GM21526 (cell line): ENCODE measurements at regions not wholly inside any gene's neighbourhood (a gene's known extent, or its start where the extent isn't known, plus 50 kb on each side); places are given as distances from the start of the nearest gene placed in this dataset.
"Not testable (repeated sequence)": the region's sequence is repeated elsewhere in the genome, so short reads cannot be mapped to it uniquely, and the experiment has no call there.

Source experiments
- ATAC-seq: cut with Tn5 transposase; IDR thresholded peaks from one replicate; pipeline ENCODE4 v1.9.1; 2021; ENCODE audit warnings: moderate library complexity; ENCODE audit not compliant: unreplicated experiment, low FRiP score

- ATAC-seq = peak; percentile 59
These were observed 2144.1 kb upstream of the TPTE start for GRCh38 chr21:8377093-8377841.

DNA sequence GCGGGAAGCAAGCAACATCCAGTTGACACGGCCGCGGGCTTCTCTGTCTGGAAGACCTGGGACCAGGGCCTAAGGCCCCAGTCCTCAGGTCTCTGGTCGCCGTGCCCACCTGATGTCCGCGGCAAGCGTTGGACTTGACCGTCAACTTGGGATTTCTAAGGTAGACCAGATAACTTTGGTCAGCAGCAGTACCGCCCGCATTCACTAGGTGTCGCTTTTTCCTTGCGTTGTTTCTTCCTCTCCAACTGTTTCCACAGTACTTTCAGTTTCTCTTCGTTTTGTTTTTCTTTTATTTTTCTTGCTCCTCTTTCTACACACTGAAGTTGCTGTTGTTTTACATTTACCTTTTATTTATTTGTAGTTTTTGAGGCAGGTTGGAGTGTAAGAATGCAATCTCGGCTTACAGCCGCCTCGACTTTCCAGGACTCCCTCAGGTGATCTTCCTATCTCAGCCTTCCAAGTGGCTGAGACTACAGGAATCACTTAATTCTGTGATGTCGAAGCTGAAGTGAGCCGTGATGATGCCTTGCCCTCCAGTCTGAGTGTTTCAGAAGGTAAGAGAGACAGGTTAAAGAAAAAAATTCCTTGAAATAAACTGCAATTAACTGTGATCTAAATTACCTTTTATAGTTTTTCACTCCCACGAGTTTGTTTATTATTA is 2140.8 kb upstream of the TPTE start:
- ATAC-seq = not testable (repeated sequence)

GRCh38 chr21:8388169-8388939 is 2133.0 kb upstream of the TPTE start:
- not testable (repeated sequence) for ATAC-seq

DNA sequence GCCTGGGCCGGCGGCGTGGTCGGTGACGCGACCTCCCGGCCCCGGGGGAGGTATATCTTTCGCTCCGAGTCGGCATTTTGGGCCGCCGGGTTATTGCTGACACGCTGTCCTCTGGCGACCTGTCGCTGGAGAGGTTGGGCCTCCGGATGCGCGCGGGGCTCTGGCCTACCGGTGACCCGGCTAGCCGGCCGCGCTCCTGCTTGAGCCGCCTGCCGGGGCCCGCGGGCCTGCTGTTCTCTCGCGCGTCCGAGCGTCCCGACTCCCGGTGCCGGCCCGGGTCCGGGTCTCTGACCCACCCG is 2132.5 kb upstream of the TPTE start:
- ATAC-seq = not testable (repeated sequence)

- ATAC-seq = not testable (repeated sequence)
These were observed 2130.7 kb upstream of the TPTE start for GRCh38 chr21:8390550-8391171.

- not testable (repeated sequence) for ATAC-seq
These were observed 2127.0 kb upstream of the TPTE start for GRCh38 chr21:8394380-8394779.

DNA sequence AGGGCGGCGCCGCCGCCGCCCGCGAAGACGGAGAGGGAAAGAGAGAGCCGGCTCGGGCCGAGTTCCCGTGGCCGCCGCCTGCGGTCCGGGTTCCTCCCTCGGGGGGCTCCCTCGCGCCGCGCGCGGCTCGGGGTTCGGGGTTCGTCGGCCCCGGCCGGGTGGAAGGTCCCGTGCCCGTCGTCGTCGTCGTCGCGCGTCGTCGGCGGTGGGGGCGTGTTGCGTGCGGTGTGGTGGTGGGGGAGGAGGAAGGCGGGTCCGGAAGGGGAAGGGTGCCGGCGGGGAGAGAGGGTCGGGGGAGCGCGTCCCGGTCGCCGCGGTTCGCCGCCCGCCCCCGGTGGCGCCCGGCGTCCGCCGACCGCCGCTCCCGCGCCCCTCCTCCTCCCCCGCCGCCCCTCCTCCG is 2125.4 kb upstream of the TPTE start:
- ATAC-seq = not testable (repeated sequence)

- ATAC-seq = not testable (repeated sequence)
These were observed 2122.4 kb upstream of the TPTE start for GRCh38 chr21:8398870-8399437.

DNA sequence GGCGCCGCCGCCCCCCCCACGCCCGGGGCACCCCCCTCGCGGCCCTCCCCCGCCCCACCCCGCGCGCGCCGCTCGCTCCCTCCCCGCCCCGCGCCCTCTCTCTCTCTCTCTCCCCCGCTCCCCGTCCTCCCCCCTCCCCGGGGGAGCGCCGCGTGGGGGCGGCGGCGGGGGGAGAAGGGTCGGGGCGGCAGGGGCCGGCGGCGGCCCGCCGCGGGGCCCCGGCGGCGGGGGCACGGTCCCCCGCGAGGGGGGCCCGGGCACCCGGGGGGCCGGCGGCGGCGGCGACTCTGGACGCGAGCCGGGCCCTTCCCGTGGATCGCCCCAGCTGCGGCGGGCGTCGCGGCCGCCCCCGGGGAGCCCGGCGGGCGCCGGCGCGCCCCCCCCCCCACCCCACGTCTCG is 2121.5 kb upstream of the TPTE start:
- not testable (repeated sequence) for ATAC-seq

- not testable (repeated sequence) for ATAC-seq
These were observed 2119.6 kb upstream of the TPTE start for GRCh38 chr21:8401799-8402198.

DNA sequence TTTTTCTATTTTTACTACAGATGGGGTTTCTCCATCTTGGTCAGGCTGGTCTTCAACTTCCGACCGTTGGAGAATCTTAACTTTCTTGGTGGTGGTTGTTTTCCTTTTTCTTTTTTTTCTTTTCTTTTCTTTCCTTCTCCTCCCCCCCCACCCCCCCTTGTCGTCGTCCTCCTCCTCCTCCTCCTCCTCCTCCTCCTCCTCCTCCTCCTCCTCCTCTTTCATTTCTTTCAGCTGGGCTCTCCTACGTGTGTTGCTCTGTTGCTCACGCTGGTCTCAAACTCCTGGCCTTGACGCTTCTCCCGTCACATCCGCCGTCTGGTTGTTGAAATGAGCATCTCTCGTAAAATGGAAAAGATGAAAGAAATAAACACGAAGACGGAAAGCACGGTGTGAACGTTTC is 2115.1 kb upstream of the TPTE start:
- ATAC-seq = not testable (repeated sequence)

- ATAC-seq = not testable (repeated sequence)
These were observed 2110.2 kb upstream of the TPTE start for GRCh38 chr21:8411139-8411671.

- ATAC-seq = peak; percentile 93
These were observed 2101.3 kb upstream of the TPTE start for GRCh38 chr21:8419925-8420560.

GRCh38 chr21:8427790-8428667 is 2093.4 kb upstream of the TPTE start:
- ATAC-seq = peak; percentile 44

DNA sequence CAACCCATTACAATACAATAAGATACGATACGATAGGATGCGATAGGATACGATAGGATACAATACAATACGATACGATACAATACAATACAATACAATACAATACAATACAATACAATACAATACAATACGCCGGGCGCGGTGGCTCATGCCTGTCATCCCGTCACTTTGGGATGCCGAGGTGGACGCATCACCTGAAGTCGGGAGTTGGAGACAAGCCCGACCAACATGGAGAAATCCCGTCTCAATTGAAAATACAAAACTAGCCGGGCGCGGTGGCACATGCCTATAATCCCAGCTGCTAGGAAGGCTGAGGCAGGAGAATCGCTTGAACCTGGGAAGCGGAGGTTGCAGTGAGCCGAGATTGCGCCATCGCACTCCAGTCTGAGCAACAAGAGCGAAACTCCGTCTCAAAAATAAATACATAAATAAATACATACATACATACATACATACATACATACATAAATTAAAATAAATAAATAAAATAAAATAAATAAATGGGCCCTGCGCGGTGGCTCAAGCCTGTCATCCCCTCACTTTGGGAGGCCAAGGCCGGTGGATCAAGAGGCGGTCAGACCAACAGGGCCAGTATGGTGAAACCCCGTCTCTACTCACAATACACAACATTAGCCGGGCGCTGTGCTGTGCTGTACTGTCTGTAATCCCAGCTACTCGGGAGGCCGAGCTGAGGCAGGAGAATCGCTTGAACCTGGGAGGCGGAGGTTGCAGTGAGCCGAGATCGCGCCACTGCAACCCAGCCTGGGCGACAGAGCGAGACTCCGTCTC is 2092.5 kb upstream of the TPTE start:
- ATAC-seq = peak; percentile 87

DNA sequence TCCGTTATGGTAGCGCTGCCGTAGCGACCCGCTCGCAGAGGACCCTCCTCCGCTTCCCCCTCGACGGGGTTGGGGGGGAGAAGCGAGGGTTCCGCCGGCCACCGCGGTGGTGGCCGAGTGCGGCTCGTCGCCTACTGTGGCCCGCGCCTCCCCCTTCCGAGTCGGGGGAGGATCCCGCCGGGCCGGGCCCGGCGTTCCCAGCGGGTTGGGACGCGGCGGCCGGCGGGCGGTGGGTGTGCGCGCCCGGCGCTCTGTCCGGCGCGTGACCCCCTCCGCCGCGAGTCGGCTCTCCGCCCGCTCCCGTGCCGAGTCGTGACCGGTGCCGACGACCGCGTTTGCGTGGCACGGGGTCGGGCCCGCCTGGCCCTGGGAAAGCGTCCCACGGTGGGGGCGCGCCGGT is 2086.7 kb upstream of the TPTE start:
- peak; percentile 59 for ATAC-seq

DNA sequence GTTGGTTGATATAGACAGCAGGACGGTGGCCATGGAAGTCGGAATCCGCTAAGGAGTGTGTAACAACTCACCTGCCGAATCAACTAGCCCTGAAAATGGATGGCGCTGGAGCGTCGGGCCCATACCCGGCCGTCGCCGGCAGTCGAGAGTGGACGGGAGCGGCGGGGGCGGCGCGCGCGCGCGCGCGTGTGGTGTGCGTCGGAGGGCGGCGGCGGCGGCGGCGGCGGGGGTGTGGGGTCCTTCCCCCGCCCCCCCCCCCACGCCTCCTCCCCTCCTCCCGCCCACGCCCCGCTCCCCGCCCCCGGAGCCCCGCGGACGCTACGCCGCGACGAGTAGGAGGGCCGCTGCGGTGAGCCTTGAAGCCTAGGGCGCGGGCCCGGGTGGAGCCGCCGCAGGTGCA is 2078.3 kb upstream of the TPTE start:
- not testable (repeated sequence) for ATAC-seq

DNA sequence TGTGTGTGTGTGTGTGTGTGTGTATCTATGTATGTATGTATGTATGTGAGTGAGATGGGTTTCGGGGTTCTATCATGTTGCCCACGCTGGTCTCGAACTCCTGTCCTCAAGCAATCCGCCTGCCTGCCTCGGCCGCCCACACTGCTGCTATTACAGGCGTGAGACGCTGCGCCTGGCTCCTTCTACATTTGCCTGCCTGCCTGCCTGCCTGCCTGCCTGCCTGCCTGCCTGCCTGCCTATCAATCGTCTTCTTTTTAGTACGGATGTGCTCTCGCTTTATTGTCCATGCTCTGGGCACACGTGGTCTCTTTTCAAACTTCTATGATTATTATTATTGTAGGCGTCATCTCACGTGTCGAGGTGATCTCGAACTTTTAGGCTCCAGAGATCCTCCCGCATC is 2071.6 kb upstream of the TPTE start:
- not testable (repeated sequence) for ATAC-seq
